Sigmoid colon (tissue), 4 donors: ENCODE measurements at regions not wholly inside any gene's neighbourhood (a gene's known extent, or its start where the extent isn't known, plus 50 kb on each side); places are given as distances from the start of the nearest gene placed in this dataset.

Experiments used
- EP300 ChIP-seq, 4 donors: sonication (generic); formaldehyde crosslinking; IDR thresholded peaks; one replicate each; pipeline ENCODE4 v1.6.1; 2017; ENCODE audit warnings: antibody characterized with exemption in 4 of 4
- TF ChIP-seq, protein P1 (sequence below), 4 experiments: fragments of 450-650 bp in 3 of 4; fragments of 200-600 bp in 1 of 4; IDR thresholded peaks; one replicate each; pipeline ENCODE4 v1.5.1; 2016 to 2019; ENCODE audit warnings: antibody characterized with exemption in 4 of 4, mild to moderate bottlenecking in 3 of 4, moderate library complexity in 2 of 4

DNA sequence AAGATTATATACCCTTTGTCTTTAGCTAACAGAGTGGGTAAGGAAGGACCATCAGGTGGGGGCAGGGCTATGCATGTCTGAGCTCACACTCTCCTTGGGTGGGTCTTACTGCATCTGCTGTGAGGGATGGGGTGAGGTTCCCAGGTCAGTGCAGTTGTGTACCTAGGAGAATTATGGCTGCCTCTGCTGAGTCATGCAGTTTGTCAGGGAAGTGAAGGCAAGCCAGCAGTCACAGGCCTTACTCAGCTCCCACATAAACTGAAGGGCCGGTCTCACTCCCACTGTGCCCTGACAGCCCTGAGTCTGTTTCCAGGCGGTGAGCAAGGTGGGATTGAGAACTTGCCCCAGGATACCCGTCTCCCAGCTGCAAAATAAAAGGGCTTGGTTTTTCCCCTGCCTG, 328.6 kb downstream of the MAP2K6 start:
- TF ChIP-seq, protein P1, sequence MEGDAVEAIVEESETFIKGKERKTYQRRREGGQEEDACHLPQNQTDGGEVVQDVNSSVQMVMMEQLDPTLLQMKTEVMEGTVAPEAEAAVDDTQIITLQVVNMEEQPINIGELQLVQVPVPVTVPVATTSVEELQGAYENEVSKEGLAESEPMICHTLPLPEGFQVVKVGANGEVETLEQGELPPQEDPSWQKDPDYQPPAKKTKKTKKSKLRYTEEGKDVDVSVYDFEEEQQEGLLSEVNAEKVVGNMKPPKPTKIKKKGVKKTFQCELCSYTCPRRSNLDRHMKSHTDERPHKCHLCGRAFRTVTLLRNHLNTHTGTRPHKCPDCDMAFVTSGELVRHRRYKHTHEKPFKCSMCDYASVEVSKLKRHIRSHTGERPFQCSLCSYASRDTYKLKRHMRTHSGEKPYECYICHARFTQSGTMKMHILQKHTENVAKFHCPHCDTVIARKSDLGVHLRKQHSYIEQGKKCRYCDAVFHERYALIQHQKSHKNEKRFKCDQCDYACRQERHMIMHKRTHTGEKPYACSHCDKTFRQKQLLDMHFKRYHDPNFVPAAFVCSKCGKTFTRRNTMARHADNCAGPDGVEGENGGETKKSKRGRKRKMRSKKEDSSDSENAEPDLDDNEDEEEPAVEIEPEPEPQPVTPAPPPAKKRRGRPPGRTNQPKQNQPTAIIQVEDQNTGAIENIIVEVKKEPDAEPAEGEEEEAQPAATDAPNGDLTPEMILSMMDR (IDR thresholded peaks at IDR 0.05): no peak
- no peak for TF ChIP-seq EP300 (IDR thresholded peaks at IDR 0.05)
